Urothelium cell line (cell line): ENCODE measurements at regions not wholly inside any gene's neighbourhood (a gene's known extent, or its start where the extent isn't known, plus 50 kb on each side); places are given as distances from the start of the nearest gene placed in this dataset.

Experiments used
- DNase-seq: peaks from one replicate; pipeline ENCODE4 v3.0.0; 2011; ENCODE audit warnings: low spot score, mixed read lengths
- FAIRE-seq: peaks from 2 replicates; lab custom pipeline; 2011; peaks lifted over from hg19 to GRCh38; lab: Jason Lieb, UNC

DNA sequence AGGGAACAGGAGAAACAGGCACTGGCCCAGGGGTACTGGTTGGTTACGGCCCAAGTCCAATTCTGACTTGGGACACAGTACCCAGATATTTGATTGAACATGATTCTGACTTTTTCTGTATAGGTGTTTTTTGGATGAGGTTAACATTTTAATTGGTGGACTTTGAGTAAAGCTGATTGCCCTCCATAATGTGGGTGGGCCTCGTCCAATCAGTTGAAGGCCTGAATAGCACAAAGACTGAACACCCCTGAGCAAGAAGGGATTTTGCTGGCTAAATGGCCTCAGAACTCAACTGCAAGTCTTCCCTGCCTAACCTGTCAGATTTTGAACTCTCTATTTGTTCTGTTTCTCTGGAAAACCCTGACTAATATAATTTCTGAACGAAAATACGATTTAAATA lies 222.6 kb downstream of the TEX36 start:
- DNase-seq, result no peak
- FAIRE-seq, result no peak

- FAIRE-seq (no peak), DNase-seq (no peak)
These were observed 225.6 kb downstream of the TEX36 start for GRCh38 chr10:125457406-125457805.

DNA sequence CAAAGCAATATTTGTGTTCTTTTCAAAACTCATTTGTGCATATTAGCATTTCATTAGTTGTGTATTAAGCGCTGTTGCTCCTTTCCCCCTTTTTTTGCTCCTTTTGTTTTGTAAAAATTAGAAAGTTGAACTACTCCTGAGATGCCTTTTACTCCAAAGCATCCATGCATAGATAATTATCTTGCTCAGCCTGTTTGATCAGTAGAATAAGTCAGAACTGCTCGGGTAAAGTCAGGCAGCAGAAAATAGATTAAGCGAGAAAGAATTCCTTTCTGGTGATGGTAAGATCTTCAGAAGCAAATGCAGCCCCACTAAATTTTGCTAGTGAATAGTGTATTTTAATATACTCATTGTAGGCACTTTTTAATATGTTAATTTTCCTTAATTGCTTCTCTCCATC lies 227.1 kb downstream of the TEX36 start:
- no peak for FAIRE-seq
- no peak for DNase-seq

- FAIRE-seq, result no peak
These were observed 227.5 kb downstream of the TEX36 start for GRCh38 chr10:125455431-125455830.

DNA sequence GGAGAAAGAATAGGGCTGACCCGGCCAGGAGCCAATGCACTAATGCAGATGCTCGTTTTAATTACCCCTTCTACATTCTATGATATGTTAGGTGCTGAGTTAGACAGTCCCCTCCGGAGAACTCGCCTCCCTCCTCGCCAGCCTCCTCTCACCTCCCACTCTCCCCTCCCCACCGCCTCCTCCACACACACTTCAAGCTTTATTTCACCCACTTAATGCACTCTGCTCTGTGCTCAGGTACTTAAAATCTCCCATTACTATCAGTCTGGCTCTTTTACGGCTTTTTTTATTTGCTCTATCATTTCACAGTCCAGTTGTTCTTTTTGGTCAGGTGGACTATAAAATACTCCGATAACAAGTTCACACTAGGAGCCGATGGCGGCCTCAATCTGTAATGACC lies 231.6 kb downstream of the TEX36 start:
- FAIRE-seq (no peak), DNase-seq (no peak)

More at GRCh38 chr10:125455431-125455830, 227.5 kb downstream of the TEX36 start:
- DNase-seq, result no peak

DNA sequence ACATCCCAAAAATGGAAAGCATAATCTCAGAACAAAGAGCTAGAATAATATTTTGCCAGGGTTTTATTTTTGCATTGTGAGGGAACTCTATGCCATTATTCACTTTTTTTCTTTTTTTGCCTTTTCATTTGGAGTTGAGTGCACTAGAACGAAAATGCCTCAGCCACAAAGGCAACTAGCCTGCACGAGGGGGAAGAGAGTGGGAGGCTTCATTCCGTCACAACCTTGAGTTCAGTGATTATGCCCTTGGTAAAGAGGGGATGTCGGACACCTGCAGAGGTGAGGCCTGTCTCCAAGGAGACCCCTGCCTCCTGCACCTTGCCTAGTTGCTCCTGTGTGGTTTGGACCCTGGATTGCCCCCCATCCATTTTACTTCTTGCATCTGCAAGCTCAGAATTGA lies 232.7 kb downstream of the TEX36 start:
- FAIRE-seq (no peak), DNase-seq (no peak)

DNA sequence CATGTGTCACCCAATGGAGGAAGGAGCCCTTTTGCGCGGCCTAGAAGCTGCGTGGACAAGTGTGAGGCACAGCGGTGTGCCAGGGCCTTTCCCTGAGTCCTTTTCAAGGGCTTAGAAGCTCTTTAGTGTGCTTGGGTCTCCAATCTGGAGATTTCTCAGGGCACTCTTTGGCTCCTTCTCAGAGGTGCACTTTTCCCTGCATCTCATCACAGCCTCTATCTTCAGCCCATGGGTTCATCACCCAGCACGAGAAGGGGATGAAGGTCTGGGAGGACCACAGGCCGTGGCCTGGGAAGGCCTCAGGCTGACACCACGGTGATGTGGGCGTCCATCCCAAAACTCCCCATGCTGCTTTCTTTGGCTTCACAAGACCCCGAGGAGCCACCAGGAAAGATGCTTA lies 233.4 kb downstream of the TEX36 start:
- DNase-seq (no peak), FAIRE-seq (no peak)

- peak; percentile 38 for DNase-seq
These were observed 234.4 kb downstream of the TEX36 start for GRCh38 chr10:125448596-125448995.

DNA sequence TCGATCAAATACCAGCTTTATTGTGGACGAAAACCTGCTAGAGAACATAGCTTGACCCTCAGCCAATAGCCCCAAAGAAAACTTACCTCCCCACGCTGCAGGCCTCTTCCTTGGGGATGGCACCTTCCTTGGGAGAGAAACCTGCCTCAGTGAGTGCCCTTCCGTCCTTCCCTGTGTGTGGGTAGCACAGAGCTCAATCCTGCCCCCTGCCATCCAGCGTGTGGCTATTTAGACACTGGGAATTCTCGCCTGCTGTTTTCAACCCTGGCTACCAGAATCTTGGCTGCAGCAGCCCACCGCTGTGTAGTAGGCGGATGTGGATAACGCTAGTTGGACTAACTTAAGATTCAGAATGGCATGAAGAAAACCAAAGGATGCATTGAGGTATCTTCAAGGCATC lies 238.2 kb downstream of the TEX36 start:
- no peak for FAIRE-seq
- no peak for DNase-seq

More at GRCh38 chr10:125448596-125448995, 234.4 kb downstream of the TEX36 start:
- FAIRE-seq, result no peak

DNA sequence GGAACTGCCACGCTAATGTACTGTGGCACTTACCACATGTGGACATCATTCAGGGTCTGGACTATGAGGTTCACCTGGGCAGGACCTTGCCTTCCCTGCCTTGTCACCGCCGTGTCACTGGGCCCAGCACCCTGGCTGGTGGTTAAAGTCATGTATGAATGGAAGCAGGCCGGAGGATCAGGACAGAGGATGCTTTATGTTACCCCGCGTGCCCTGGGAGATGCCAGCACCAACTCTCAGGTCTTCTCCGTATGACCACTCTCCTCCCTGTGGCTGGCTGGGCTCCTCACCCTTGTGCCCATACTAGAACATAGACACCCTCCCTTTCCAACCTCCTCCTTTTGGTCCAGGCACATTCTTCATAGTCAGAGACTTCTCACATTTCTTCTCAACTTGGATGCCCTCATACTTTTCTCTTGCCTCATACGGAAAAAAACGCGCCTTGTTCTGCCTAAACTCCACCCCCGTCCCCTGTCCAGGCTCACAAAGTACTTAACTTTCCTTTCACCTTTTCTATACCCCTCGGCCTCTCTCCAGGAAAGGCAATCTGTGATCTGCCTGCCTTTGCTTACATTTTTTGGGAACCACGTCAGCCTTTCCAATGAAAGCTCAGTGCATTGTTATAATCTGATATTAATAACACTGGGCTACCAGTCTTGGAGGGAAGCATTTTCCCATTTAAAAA lies 240.0 kb downstream of the TEX36 start:
- FAIRE-seq, result no peak

DNA sequence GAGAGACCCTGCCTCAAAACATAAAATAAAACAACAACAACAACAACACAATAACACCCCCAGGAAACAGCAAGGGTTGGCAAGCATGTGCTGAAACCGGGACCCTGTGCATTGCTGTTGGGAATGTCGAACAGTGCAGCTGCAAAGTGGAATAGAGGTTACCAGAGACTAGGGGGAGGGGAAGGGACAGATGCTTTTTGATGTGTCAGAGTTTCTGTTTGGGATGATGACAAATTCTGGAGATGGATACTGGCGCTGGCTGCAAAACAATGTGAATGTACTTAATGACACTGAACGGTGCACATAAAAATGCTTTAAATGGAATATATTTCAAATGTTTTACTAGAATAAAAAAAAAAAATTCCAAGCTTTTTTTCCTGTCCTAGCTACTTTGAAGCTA lies 241.8 kb downstream of the TEX36 start:
- FAIRE-seq (no peak), DNase-seq (no peak)

More for the DNA sequence above, 240.0 kb downstream of the TEX36 start:
- DNase-seq, result no peak

- DNase-seq, result no peak
- FAIRE-seq, result no peak
These were observed 251.8 kb downstream of the TEX36 start for GRCh38 chr10:125431149-125431548.

GRCh38 chr10:125428054-125428453 lies 254.9 kb downstream of the TEX36 start:
- DNase-seq (no peak), FAIRE-seq (no peak)

DNA sequence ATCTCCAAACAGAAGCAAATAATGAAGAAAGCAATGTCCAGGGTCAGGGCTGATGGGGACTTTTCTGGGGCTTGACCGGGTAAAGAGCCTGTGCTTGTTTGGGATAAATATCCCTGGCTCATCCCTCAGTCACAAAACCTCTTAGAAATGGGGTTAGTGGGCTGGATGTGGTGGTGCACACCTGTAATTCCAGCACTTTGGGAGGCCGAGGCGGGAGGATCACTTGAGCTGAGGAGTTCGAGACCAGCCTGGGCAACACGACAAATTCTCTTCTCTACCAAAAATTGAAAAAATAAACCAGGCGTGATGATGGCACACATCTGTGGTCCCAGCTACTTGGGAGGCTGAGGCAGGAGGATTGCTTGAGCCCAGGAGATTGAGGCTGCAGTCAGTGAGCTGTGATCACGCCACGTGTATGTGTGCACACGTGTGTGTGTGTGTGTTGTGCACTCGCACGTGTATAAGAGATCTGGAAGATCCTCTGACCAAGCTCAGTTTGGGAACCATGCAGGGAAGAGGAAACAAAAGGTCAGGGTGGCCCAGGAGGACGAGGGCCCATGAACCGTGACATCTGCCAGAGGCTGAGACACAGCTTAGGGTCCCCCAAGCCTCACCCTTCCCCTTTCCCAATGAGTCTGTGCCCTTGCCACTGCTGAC lies 258.6 kb downstream of the TEX36 start:
- no peak for FAIRE-seq

DNA sequence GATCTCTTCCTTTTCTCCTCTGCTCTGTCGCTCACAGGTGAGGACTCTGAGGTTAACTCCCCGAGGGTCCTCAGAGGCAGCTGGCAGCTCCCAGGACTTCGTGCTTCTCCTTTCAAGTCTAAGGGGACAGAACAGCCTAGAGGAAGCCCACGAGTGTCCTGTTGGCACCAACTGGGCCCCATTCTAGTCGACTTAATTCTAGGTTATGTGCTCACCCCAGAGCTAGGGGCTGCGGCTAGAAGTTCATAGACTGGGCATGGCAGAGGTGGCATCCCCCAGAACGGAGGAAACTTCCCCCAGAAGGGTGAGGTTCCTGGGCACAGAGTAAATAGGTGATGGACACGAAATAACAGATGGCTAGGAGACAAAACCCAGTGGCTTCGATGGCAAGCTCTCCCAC lies 259.4 kb downstream of the TEX36 start:
- FAIRE-seq (no peak), DNase-seq (no peak)

More for the DNA sequence above, 258.6 kb downstream of the TEX36 start:
- DNase-seq, result no peak

DNA sequence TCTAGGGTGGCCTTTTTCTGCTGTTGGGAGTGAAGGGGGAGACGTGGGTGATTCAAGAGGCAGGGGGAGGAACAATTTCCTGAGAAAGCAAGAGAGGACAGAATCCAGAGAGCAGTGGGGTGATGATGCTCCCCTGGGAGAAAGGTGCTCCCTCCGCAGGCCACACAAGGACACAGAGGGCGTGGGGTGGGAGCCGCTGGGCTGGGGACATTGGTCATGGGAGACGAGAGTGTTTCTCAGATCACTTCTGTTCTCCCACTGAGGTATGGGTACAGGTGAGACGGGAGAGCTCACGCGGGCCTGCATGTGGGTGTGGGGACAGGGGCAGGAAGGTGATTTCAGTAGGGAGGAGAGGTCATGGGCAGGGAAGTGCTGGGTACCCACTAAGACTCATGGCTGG lies 259.5 kb upstream of the CTBP2 start:
- no peak for DNase-seq
- no peak for FAIRE-seq

DNA sequence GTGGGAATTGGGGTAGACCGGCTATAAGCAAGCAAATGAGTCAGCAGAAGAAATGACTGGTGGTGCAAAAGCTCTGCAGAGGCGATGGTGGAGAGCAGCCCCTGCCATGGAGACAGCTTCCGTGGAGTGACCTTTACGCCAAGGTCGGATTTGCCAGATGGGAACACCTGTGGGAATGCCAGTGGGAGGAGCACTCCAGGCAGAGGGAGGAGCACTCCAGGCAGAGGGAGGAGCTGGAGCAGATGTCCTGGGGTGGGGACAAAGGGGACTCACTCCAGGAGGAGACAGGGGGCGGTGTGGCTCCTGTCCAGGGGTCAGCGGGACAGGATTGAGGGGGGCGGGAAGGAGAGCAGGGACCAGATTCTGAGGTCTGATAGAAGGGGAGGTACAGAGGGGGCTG lies 258.8 kb upstream of the CTBP2 start:
- no peak for DNase-seq
- FAIRE-seq, result no peak

GRCh38 chr10:125417605-125418004 lies 257.2 kb upstream of the CTBP2 start:
- no peak for FAIRE-seq
- no peak for DNase-seq

GRCh38 chr10:125415964-125416363 lies 255.6 kb upstream of the CTBP2 start:
- FAIRE-seq (peak; percentile 94), DNase-seq (no peak)

GRCh38 chr10:125415006-125415633 lies 254.8 kb upstream of the CTBP2 start:
- DNase-seq (no peak), FAIRE-seq (no peak)

- FAIRE-seq (no peak), DNase-seq (peak; percentile 48)
These were observed 251.4 kb upstream of the CTBP2 start for GRCh38 chr10:125411724-125412123.

DNA sequence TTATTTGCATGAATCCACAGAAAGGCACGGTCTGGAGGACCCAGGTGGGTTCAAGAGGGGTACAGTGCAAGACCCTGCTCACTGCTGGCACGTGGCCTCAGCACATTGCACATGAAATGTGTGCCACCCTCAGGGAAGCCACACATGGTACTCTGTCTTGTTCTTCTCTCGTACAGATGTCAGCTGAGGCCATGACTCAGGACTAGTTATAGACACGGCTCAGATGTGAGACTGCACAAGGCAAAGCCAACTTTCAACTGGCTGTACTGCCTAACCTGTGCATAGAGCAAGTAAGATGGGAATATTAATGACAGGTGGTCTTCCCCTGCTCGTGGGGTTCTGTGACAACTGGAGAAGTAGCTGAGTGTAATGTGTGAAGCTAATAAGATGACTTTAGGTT lies 249.4 kb upstream of the CTBP2 start:
- FAIRE-seq (peak; percentile 40), DNase-seq (no peak)
